ENCODE measurements at regions not wholly inside any gene's neighbourhood (a gene's known extent, or its start where the extent isn't known, plus 50 kb on each side); places are given as distances from the start of the nearest gene placed in this dataset.

DNA sequence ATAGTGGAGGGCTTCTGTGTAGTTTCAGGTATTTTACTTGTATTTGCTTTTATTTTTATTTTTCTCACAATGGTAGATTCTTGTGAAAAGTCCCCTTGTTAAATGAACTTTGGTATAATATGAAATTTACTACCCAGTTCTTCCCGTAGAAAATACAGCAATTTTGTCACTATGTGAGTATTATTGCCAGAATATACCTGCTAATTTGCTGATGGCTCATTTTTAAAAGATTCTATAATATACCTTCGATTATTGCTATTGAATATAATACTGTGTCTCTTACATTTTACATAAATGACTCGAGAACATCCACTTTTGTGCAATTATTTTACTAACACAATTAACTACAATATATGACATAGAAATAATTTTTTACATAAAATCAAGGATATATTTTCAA lies 262.3 kb upstream of the NOVA1 start:
- TF ChIP-seq, protein P1, sequence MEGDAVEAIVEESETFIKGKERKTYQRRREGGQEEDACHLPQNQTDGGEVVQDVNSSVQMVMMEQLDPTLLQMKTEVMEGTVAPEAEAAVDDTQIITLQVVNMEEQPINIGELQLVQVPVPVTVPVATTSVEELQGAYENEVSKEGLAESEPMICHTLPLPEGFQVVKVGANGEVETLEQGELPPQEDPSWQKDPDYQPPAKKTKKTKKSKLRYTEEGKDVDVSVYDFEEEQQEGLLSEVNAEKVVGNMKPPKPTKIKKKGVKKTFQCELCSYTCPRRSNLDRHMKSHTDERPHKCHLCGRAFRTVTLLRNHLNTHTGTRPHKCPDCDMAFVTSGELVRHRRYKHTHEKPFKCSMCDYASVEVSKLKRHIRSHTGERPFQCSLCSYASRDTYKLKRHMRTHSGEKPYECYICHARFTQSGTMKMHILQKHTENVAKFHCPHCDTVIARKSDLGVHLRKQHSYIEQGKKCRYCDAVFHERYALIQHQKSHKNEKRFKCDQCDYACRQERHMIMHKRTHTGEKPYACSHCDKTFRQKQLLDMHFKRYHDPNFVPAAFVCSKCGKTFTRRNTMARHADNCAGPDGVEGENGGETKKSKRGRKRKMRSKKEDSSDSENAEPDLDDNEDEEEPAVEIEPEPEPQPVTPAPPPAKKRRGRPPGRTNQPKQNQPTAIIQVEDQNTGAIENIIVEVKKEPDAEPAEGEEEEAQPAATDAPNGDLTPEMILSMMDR (IDR thresholded peaks at IDR 0.05; ENCODE audit: low read depth, low read length) = no peak
- TF ChIP-seq POLR2A (IDR thresholded peaks at IDR 0.05; ENCODE audit: extremely low read depth, insufficient read length) = no peak
- TF ChIP-seq, protein P2, sequence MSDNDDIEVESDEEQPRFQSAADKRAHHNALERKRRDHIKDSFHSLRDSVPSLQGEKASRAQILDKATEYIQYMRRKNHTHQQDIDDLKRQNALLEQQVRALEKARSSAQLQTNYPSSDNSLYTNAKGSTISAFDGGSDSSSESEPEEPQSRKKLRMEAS (IDR thresholded peaks at IDR 0.05; ENCODE audit: low read depth, low read length) = no peak
- TF ChIP-seq MYC (IDR thresholded peaks at IDR 0.05; ENCODE audit: low read depth, low read length) = no peak
